GM23338 (cell line): ENCODE measurements at regions not wholly inside any gene's neighbourhood (a gene's known extent, or its start where the extent isn't known, plus 50 kb on each side); places are given as distances from the start of the nearest gene placed in this dataset.

Experiments used
- ATAC-seq: fragments of 200-7000 bp; cut with Tn5 transposase; 3 replicates; pipeline ENCODE4 v1.9.1; 2020
- DNase-seq: peaks from one replicate; pipeline ENCODE4 v3.0.0-alpha.2; 2015; ENCODE audit warnings: low spot score
- H2AFZ ChIP-seq: fragments of 200-600 bp; sonication (generic); 2 replicates; pipeline ENCODE4 v1.8.0; 2016; ENCODE audit warnings: antibody characterized with exemption, mild to moderate bottlenecking, moderate library complexity
- H3F3A ChIP-seq: fragments of 200-600 bp; sonication (generic); replicated peaks from 2 replicates; pipeline ENCODE4 v1.8.0; 2017; ENCODE audit warnings: antibody characterized with exemption, mixed run types, low read depth
- H3K27ac ChIP-seq: fragments of 200-600 bp; sonication (generic); 2 replicates; pipeline ENCODE4 v1.6.1; 2016; ENCODE audit warnings: low read depth
- H3K27me3 ChIP-seq: fragments of 200-600 bp; sonication (generic); 2 replicates; pipeline ENCODE4 v1.8.0; 2016; ENCODE audit warnings: mild to moderate bottlenecking, mixed run types, moderate library complexity; ENCODE audit not compliant: insufficient read depth
- H3K36me3 ChIP-seq: fragments of 200-600 bp; sonication (generic); 2 replicates; pipeline ENCODE4 v1.8.0; 2016; ENCODE audit warnings: mild to moderate bottlenecking; ENCODE audit not compliant: insufficient read depth
- H3K4me1 ChIP-seq: fragments of 200-600 bp; sonication (generic); 2 replicates; pipeline ENCODE4 v1.8.0; 2016; ENCODE audit warnings: mild to moderate bottlenecking, moderate library complexity; ENCODE audit not compliant: insufficient read depth
- H3K4me2 ChIP-seq: fragments of 200-600 bp; sonication (generic); 2 replicates; pipeline ENCODE4 v1.7.1; 2017; ENCODE audit warnings: mixed run types
- H3K4me3 ChIP-seq: fragments of 200-600 bp; sonication (generic); 2 replicates; pipeline ENCODE4 v1.6.1; 2016; ENCODE audit warnings: mixed run types
- H3K79me2 ChIP-seq: fragments of 200-600 bp; sonication (generic); replicated peaks from 2 replicates; pipeline ENCODE4 v1.8.0; 2017; ENCODE audit warnings: mild to moderate bottlenecking; ENCODE audit not compliant: insufficient read depth
- H3K9me2 ChIP-seq: fragments of 200-600 bp; sonication (generic); 2 replicates; pipeline ENCODE4 v1.8.0; 2017; ENCODE audit not compliant: insufficient read depth
- H4K20me1 ChIP-seq: fragments of 200-600 bp; sonication (generic); replicated peaks from 2 replicates; pipeline ENCODE4 v1.8.0; 2017; ENCODE audit warnings: mild to moderate bottlenecking; ENCODE audit not compliant: insufficient read depth
- H3K27ac Mint-ChIP-seq: 2 replicates; pipeline ENCODE4 v1.8.0; 2020; ENCODE audit warnings: inconsistent platforms, mild to moderate bottlenecking, moderate library complexity, mixed read lengths
- H3K27me3 Mint-ChIP-seq: 3 replicates; pipeline ENCODE4 v1.8.0; 2022; ENCODE audit warnings: low read depth, mild to moderate bottlenecking, moderate library complexity, mixed read lengths, inconsistent platforms; ENCODE audit not compliant: insufficient read depth, poor library complexity
- H3K36me3 Mint-ChIP-seq: 3 replicates; pipeline ENCODE4 v1.8.0; 2021; ENCODE audit warnings: low read depth, mild to moderate bottlenecking, inconsistent platforms, moderate library complexity, mixed read lengths
- H3K4me1 Mint-ChIP-seq: 3 replicates; pipeline ENCODE4 v1.8.0; 2020; ENCODE audit warnings: mild to moderate bottlenecking, inconsistent platforms, mixed read lengths
- H3K4me3 Mint-ChIP-seq: 3 replicates; pipeline ENCODE4 v1.8.0; 2021; ENCODE audit warnings: moderate library complexity, mild to moderate bottlenecking, inconsistent platforms, mixed read lengths
- H3K9me3 Mint-ChIP-seq: 3 replicates; pipeline ENCODE4 v1.8.0; 2020; ENCODE audit warnings: moderate library complexity, mild to moderate bottlenecking, inconsistent platforms, mixed read lengths
- ETS1 ChIP-seq: IDR thresholded peaks from 2 replicates; pipeline ENCODE4 v1.6.1; 2016; ENCODE audit warnings: antibody characterized with exemption
- JUNB ChIP-seq: IDR thresholded peaks from one replicate; pipeline ENCODE4 v1.6.1; 2016; ENCODE audit warnings: antibody characterized with exemption; ENCODE audit not compliant: unreplicated experiment
- NANOG ChIP-seq: IDR thresholded peaks from 2 replicates; pipeline ENCODE4 v1.6.1; 2016; ENCODE audit warnings: antibody characterized with exemption, borderline replicate concordance
- STAT1 ChIP-seq: IDR thresholded peaks from one replicate; pipeline ENCODE4 v1.6.1; 2016; ENCODE audit warnings: antibody characterized with exemption; ENCODE audit not compliant: unreplicated experiment
- ZNF114 ChIP-seq: fragments of 250-450 bp; sonication (Bioruptor Pico); IDR thresholded peaks from 2 replicates; pipeline ENCODE4 v1.5.0; 2020; ENCODE audit warnings: mild to moderate bottlenecking, moderate library complexity
- ZNF331 ChIP-seq: fragments of 250-450 bp; sonication (Bioruptor Pico); IDR thresholded peaks from 2 replicates; pipeline ENCODE4 v1.5.0; 2020; ENCODE audit warnings: low read depth, mild to moderate bottlenecking, moderate library complexity
- TF ChIP-seq, protein P1 (sequence below): fragments of 250-450 bp; sonication (Bioruptor Pico); IDR thresholded peaks from 2 replicates; pipeline ENCODE4 v1.5.0; 2020; ENCODE audit warnings: mild to moderate bottlenecking, moderate library complexity
- TF ChIP-seq, protein P2 (sequence below), 2 experiments: fragments of 200-600 bp in 1 of 2; sonication (generic) in 1 of 2; conservative IDR thresholded peaks; 2 replicates each; pipeline versions ENCODE4 v1.5.1 to v1.6.1; 2016 to 2017; ENCODE audit warnings: antibody characterized with exemption in 2 of 2, low read depth in 2 of 2, mild to moderate bottlenecking in 2 of 2, moderate library complexity in 1 of 2
- TF ChIP-seq, protein P3 (sequence below): IDR thresholded peaks from one replicate; pipeline ENCODE4 v1.6.1; 2018; ENCODE audit warnings: antibody characterized with exemption; ENCODE audit not compliant: unreplicated experiment

DNA sequence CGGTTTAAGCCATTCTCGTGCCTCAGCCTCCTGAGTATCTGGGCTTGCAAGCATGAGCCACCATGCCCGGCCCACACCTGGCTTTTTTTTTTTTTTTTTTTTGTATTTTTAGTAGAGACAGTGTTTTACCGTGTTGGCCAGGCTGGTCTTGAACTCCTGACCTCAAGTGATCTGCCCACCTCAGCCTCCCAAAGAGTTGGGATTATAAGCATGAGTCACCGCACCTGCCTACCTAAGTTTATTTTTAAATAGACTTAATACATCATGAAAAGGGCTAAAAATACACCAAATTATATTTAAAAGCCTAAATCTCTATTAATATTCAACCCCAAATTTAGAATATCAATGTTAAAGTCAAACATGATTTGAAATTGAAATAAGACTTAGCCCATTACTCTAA lies 250.8 kb upstream of the MC4R start:
- ATAC-seq (no peak), DNase-seq (no peak)
- Histone ChIP-seq H3K4me3 (no peak overlapping the region), H3K4me2 (no peak overlapping the region), H3K4me1 (no peaks in the 10 kb centered on the region), H3F3A (no peaks in the 10 kb centered on the region), H3K36me3 (no peaks in the 10 kb centered on the region), H3K27ac (no peak overlapping the region), H3K9me2 (no peaks in the 10 kb centered on the region), H3K79me2 (no peaks in the 10 kb centered on the region), H4K20me1 (no peaks in the 10 kb centered on the region), H2AFZ (no peak overlapping the region), H3K27me3 (no peaks in the 10 kb centered on the region)
- Mint-ChIP-seq H3K27me3 (peaks cover 2% of the 10 kb centered on the region), H3K27ac (no peak overlapping the region), H3K36me3 (no peaks in the 10 kb centered on the region), H3K9me3 (no peaks in the 10 kb centered on the region), H3K4me3 (no peak overlapping the region), H3K4me1 (no peaks in the 10 kb centered on the region)
- TF ChIP-seq ZNF114 (CRISPR knock-in tag) (no peak), ZNF331 (CRISPR knock-in tag) (no peak), ETS1 (no peak), STAT1 (no peak), JUNB (no peak), NANOG (no peak)
- TF ChIP-seq, protein P1, sequence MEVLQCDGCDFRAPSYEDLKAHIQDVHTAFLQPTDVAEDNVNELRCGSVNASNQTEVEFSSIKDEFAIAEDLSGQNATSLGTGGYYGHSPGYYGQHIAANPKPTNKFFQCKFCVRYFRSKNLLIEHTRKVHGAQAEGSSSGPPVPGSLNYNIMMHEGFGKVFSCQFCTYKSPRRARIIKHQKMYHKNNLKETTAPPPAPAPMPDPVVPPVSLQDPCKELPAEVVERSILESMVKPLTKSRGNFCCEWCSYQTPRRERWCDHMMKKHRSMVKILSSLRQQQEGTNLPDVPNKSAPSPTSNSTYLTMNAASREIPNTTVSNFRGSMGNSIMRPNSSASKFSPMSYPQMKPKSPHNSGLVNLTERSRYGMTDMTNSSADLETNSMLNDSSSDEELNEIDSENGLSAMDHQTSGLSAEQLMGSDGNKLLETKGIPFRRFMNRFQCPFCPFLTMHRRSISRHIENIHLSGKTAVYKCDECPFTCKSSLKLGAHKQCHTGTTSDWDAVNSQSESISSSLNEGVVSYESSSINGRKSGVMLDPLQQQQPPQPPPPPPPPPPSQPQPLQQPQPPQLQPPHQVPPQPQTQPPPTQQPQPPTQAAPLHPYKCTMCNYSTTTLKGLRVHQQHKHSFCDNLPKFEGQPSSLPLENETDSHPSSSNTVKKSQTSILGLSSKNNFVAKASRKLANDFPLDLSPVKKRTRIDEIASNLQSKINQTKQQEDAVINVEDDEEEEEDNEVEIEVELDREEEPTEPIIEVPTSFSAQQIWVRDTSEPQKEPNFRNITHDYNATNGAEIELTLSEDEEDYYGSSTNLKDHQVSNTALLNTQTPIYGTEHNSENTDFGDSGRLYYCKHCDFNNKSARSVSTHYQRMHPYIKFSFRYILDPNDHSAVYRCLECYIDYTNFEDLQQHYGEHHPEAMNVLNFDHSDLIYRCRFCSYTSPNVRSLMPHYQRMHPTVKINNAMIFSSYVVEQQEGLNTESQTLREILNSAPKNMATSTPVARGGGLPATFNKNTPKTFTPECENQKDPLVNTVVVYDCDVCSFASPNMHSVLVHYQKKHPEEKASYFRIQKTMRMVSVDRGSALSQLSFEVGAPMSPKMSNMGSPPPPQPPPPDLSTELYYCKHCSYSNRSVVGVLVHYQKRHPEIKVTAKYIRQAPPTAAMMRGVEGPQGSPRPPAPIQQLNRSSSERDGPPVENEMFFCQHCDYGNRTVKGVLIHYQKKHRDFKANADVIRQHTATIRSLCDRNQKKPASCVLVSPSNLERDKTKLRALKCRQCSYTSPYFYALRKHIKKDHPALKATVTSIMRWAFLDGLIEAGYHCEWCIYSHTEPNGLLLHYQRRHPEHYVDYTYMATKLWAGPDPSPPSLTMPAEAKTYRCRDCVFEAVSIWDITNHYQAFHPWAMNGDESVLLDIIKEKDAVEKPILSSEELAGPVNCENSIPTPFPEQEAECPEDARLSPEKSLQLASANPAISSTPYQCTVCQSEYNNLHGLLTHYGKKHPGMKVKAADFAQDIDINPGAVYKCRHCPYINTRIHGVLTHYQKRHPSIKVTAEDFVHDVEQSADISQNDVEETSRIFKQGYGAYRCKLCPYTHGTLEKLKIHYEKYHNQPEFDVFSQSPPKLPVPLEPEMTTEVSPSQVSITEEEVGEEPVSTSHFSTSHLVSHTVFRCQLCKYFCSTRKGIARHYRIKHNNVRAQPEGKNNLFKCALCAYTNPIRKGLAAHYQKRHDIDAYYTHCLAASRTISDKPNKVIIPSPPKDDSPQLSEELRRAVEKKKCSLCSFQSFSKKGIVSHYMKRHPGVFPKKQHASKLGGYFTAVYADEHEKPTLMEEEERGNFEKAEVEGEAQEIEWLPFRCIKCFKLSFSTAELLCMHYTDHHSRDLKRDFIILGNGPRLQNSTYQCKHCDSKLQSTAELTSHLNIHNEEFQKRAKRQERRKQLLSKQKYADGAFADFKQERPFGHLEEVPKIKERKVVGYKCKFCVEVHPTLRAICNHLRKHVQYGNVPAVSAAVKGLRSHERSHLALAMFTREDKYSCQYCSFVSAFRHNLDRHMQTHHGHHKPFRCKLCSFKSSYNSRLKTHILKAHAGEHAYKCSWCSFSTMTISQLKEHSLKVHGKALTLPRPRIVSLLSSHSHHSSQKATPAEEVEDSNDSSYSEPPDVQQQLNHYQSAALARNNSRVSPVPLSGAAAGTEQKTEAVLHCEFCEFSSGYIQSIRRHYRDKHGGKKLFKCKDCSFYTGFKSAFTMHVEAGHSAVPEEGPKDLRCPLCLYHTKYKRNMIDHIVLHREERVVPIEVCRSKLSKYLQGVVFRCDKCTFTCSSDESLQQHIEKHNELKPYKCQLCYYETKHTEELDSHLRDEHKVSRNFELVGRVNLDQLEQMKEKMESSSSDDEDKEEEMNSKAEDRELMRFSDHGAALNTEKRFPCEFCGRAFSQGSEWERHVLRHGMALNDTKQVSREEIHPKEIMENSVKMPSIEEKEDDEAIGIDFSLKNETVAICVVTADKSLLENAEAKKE (CRISPR knock-in tag), result no peak
- TF ChIP-seq, protein P2, sequence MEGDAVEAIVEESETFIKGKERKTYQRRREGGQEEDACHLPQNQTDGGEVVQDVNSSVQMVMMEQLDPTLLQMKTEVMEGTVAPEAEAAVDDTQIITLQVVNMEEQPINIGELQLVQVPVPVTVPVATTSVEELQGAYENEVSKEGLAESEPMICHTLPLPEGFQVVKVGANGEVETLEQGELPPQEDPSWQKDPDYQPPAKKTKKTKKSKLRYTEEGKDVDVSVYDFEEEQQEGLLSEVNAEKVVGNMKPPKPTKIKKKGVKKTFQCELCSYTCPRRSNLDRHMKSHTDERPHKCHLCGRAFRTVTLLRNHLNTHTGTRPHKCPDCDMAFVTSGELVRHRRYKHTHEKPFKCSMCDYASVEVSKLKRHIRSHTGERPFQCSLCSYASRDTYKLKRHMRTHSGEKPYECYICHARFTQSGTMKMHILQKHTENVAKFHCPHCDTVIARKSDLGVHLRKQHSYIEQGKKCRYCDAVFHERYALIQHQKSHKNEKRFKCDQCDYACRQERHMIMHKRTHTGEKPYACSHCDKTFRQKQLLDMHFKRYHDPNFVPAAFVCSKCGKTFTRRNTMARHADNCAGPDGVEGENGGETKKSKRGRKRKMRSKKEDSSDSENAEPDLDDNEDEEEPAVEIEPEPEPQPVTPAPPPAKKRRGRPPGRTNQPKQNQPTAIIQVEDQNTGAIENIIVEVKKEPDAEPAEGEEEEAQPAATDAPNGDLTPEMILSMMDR (conservative IDR thresholded peaks at IDR 0.05; ENCODE audit: low read depth in 2 of 2), result no peak
- TF ChIP-seq, protein P3, sequence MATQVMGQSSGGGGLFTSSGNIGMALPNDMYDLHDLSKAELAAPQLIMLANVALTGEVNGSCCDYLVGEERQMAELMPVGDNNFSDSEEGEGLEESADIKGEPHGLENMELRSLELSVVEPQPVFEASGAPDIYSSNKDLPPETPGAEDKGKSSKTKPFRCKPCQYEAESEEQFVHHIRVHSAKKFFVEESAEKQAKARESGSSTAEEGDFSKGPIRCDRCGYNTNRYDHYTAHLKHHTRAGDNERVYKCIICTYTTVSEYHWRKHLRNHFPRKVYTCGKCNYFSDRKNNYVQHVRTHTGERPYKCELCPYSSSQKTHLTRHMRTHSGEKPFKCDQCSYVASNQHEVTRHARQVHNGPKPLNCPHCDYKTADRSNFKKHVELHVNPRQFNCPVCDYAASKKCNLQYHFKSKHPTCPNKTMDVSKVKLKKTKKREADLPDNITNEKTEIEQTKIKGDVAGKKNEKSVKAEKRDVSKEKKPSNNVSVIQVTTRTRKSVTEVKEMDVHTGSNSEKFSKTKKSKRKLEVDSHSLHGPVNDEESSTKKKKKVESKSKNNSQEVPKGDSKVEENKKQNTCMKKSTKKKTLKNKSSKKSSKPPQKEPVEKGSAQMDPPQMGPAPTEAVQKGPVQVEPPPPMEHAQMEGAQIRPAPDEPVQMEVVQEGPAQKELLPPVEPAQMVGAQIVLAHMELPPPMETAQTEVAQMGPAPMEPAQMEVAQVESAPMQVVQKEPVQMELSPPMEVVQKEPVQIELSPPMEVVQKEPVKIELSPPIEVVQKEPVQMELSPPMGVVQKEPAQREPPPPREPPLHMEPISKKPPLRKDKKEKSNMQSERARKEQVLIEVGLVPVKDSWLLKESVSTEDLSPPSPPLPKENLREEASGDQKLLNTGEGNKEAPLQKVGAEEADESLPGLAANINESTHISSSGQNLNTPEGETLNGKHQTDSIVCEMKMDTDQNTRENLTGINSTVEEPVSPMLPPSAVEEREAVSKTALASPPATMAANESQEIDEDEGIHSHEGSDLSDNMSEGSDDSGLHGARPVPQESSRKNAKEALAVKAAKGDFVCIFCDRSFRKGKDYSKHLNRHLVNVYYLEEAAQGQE, result no peak
